ENCODE measurements at regions not wholly inside any gene's neighbourhood (a gene's known extent, or its start where the extent isn't known, plus 50 kb on each side); places are given as distances from the start of the nearest gene placed in this dataset.

DNA sequence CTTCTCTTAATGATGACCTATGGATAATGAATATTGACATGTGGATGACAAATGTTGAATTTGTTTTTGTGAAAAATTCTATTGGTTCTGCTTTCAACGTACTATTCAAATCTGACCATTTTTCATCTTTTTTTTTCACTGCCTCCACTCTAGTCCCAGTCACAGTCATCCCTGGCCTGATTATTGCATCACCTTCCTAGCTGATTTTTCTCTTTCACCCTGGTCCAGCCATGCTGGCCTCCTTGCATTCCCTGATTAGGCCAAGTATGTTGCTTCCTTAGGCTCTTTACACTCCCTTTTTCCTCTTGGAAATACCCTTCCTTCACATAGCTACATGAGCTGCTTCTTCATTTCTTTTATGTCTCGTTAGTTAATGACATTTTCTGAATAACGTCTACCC is 58.1 kb upstream of the MAP9 start:
- POLR2A ChIA-PET, result no interaction called here
- TF ChIP-seq, protein P1, sequence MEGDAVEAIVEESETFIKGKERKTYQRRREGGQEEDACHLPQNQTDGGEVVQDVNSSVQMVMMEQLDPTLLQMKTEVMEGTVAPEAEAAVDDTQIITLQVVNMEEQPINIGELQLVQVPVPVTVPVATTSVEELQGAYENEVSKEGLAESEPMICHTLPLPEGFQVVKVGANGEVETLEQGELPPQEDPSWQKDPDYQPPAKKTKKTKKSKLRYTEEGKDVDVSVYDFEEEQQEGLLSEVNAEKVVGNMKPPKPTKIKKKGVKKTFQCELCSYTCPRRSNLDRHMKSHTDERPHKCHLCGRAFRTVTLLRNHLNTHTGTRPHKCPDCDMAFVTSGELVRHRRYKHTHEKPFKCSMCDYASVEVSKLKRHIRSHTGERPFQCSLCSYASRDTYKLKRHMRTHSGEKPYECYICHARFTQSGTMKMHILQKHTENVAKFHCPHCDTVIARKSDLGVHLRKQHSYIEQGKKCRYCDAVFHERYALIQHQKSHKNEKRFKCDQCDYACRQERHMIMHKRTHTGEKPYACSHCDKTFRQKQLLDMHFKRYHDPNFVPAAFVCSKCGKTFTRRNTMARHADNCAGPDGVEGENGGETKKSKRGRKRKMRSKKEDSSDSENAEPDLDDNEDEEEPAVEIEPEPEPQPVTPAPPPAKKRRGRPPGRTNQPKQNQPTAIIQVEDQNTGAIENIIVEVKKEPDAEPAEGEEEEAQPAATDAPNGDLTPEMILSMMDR (IDR thresholded peaks at IDR 0.05; ENCODE audit: insufficient read depth, low read length, missing control alignments), result no peak
- CTCF ChIA-PET, result interaction anchor here (1.8 kb wide), 1 partner anchor 8 kb away, joined by 7 read pairs; no protein-coding TSS in a partner anchor

DNA sequence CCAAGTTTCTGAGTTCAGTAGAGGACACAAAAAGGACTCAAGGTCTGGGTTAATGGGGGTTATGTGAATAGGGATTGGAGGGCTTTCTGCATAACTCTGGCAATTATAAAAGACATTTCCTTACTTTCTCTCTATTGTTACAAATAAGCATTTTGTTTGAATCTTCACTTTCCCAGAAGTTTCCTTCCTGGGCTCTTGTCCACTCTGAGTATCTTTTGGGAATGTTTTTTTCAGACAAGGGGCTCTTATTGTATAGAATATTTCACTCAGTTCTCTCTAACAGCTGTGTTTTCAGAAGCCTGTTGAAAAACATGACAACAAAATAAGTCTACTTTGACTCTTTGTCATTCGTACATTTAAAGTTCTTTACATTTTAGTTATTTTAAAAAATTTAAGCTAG is 57.6 kb upstream of the MAP9 start:
- DNase-seq (ENCODE audit: low read depth, low spot score), result no peak
- TF ChIP-seq, protein P1 (IDR thresholded peaks at IDR 0.05; ENCODE audit: insufficient read depth, low read length, missing control alignments), result no peak
- no peak overlapping the region for H3K4me3 ChIP-seq (ENCODE audit: low read depth, low read length)
- ChIA-PET CTCF (interaction anchor here (1.8 kb wide), 1 partner anchor 9 kb away, joined by 7 read pairs; no protein-coding TSS in a partner anchor), POLR2A (no interaction called here)

More for the DNA sequence above, 58.1 kb upstream of the MAP9 start:
- DNase-seq (ENCODE audit: low read depth, low spot score), result no peak
- H3K4me3 ChIP-seq (ENCODE audit: low read depth, low read length), result no peak overlapping the region

DNA sequence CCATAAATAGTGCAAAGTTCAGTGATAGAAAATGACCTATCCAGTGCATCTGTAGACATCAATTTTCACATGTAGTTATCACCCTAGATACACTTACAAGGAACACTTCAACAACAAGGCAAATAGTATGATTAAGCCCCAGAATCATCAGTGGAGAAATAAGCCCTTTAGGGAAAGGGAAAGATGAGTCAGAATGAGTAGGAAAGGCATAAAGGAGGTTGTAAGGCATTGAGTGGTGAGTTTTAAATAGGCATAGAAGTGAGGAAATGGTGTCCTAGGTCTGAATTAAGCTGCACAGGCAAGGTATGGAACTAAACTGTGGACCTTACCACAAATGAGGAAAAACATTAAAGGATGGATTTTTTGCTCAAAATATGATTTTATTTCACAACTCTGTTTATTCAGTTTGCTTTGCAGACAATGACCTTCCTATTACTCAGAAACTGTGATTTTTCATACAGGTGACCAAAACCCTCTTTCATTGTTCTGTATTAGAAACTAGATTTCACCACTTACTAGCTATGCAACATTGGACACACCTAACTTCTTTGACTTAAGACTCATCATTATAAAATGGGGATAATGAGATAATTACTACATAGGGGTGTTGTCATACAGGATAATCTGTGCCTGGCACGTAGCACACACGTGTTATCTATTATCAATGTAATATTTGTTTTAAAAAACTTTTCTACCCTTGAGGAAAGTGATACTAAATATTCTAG is 57.0 kb upstream of the MAP9 start:
- POLR2A ChIA-PET, result no interaction called here
- CTCF ChIA-PET, result interaction anchor here (1.8 kb wide), 1 partner anchor 9 kb away, joined by 7 read pairs; no protein-coding TSS in a partner anchor
- TF ChIP-seq, protein P1 (IDR thresholded peaks at IDR 0.05; ENCODE audit: insufficient read depth, low read length, missing control alignments), result no peak

DNA sequence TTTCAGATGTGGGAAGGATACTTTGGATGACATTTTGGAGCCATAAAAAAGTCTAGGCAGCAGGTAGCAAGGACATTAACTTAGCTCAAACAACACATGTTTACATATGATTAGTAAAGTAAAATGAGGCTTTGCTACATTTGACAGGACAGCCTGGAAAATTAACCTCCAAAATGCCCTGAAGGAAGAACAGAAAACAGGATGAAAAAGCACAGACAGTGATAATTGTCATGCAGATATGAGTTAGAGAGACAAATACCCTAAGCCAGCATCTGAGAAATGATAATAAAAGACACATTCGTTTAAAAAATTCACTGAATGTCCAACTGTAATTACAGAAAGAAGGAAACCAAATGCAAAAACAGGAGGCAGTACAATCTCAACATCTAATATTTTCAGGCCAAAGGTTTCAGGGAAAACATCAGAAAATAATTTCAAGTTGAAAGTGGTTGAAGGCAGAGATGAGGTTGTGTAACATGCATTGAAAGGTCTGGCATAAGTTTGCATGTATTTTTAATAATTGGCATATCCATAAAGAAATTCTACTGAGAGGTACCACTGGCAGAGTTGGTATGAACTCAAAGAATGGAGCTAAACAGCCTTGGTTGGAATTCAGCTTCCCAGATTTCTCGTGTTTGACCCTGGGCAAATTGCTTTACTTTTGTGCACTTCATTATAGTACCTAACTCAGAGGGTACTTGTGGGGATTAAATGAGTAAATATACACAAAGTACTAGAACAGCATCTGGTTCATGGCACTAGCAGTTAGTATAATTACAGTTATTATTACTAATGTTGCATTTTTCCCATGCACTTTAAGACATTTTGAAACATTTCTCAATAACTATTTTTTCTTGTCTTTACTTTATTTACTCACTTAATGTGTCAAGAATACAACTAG is 54.4 kb upstream of the MAP9 start:
- ChIA-PET POLR2A (no interaction called here), CTCF (interaction anchor here (1.3 kb wide), 1 partner anchor 10 kb away, joined by 4 read pairs; no protein-coding TSS in a partner anchor)
- no peak for DNase-seq (ENCODE audit: low read depth, low spot score)
- TF ChIP-seq, protein P1 (IDR thresholded peaks at IDR 0.05; ENCODE audit: insufficient read depth, low read length, missing control alignments), result no peak
- no peak overlapping the region for H3K4me3 ChIP-seq (ENCODE audit: low read depth, low read length)

More for the DNA sequence above, 57.0 kb upstream of the MAP9 start:
- no peak overlapping the region for H3K4me3 ChIP-seq (ENCODE audit: low read depth, low read length)
- DNase-seq (ENCODE audit: low read depth, low spot score), result no peak

DNA sequence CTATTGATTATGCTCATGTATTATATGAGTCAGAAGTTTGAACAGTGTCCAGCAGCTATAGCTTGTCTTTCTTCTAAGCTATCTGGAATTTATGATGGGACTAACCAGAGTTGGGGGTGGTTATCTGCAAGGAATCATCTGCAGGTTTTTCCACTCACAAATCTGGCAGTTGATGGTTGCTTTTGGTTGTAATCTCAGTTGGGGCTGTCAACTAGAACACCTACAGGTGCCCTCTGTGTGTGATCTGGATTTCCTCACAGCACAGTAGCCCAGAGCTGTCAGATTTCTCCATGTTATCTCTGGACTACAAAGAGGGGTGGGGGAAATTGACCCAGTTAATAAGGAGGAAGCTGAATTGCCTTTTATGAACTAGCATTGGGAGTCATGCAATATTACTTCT is 51.4 kb upstream of the MAP9 start:
- TF ChIP-seq, protein P1 (IDR thresholded peaks at IDR 0.05; ENCODE audit: insufficient read depth, low read length, missing control alignments), result no peak
- DNase-seq (ENCODE audit: low read depth, low spot score), result no peak
- ChIA-PET CTCF (interaction anchor here (2.1 kb wide), 1 partner anchor 15 kb away, joined by 7 read pairs; no protein-coding TSS in a partner anchor), POLR2A (no interaction called here)
- no peak overlapping the region for H3K4me3 ChIP-seq (ENCODE audit: low read depth, low read length)

DNA sequence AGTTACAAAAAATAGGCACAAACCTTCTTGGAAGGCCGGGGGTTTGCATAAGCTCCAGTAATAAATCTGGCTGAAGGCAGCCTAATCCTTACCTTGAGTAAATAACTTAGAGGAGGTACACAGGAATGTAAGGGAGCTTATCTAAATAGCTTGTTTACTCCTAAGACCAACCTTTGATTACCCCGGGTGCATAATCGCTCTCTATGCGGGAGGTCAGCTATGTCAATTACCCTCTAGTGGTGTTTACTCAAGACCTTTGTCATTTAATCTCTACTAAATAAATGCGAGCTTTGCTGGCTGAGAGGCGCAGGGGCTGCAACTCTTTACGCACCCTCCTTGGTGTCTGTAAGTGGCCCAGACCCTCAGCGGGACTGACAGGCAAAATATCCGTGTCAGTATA is 50.2 kb upstream of the MAP9 start:
- CTCF ChIA-PET, result interaction anchor here (2.1 kb wide), 1 partner anchor 17 kb away, joined by 7 read pairs; no protein-coding TSS in a partner anchor
- no peak for DNase-seq (ENCODE audit: low read depth, low spot score)
- H3K4me3 ChIP-seq (ENCODE audit: low read depth, low read length), result no peak overlapping the region
- TF ChIP-seq, protein P1 (IDR thresholded peaks at IDR 0.05; ENCODE audit: insufficient read depth, low read length, missing control alignments), result no peak
- POLR2A ChIA-PET, result no interaction called here
